ENCODE measurements at regions not wholly inside any gene's neighbourhood (a gene's known extent, or its start where the extent isn't known, plus 50 kb on each side); places are given as distances from the start of the nearest gene placed in this dataset.

- DNase-seq: no peak
- in situ Hi-C loops (cut with MboI; ENCODE audit: low pct_unique_long_range_greater_than_20kb, low sequenced_read_pairs): no loop called here
Measured at GRCh38 chr5:143761663-143762062, 50.3 kb upstream of the HMHB1 start.

DNA sequence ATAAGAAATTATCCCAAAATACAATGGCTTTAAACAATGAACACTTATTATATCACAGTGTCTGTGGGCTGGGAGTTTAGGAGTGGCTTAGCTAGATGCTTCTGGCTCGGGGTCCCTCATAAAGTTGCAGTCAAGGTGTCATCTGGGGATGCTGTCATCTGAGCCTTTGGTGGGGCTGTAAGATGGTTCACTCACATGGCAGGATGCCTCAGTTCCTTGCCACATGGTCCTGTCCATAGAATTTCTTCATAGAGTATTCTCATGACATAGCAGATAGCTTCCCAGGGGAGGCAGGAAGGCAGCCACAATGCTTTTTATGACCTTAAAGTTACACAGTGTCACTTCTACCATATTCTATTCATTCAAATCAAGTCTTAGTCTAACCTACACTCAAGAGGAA is 51.2 kb upstream of the HMHB1 start:
- no peak for DNase-seq
- in situ Hi-C loops (cut with MboI; ENCODE audit: low pct_unique_long_range_greater_than_20kb, low sequenced_read_pairs): no loop called here

- no peak for DNase-seq
Measured at GRCh38 chr5:143760131-143760505, 51.8 kb upstream of the HMHB1 start.

DNA sequence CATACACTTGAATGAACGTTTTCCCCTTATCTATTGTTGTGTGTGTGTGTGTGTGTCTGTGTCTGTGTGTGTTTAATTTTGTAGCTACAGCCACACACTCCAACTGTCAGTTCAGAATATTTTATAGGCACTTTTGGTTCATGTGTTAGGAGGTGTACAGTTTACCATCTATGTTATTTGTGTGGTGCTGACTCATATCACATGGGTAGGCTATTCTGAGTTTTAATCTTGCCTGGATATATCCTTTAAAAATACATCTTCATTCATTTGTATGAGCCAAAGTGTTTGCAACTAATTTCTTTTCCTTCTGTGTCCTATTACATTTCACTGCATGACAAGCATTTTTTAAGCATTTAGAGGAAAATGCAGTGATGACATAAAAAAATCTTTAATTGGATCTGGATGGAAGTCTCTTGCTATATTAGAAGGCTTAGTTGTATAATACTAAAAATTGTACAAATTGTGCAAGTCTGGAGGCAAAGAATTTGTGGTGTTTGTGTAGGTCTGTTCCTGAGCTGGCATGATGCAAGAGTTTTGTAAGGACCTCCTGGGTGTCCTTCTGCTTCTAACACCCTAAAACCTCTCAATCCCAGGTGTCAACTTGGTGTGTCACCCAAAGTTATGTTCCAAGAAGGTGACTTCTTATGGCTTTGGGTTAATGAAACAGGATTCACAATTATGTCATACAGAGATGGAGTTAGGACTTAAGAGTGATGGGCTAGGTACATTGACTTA is 52.4 kb upstream of the HMHB1 start:
- in situ Hi-C loops (cut with MboI; ENCODE audit: low pct_unique_long_range_greater_than_20kb, low sequenced_read_pairs): no loop called here

More at GRCh38 chr5:143760131-143760505, 51.8 kb upstream of the HMHB1 start:
- in situ Hi-C loops (cut with MboI; ENCODE audit: low pct_unique_long_range_greater_than_20kb, low sequenced_read_pairs): no loop called here

DNA sequence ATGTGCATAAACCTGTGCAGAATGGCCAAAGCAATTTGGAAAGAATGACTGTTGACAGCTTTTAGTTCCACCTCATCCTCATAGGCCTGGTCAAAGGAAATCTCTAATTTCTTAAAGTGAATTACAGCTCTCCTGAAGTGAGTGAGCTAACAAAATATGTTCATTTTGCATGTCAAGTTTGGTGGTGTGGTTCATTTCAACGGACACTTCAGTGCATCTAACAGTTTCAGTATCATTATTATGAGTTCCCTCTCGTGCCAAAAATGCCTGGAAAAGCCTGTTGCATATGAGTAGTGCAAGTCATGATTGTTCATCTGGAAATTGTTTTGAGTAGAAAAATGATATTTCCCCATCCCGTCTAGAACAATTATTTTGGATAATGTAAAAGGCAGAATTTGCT is 53.2 kb upstream of the HMHB1 start:
- no peak for DNase-seq
- in situ Hi-C loops (cut with MboI; ENCODE audit: low pct_unique_long_range_greater_than_20kb, low sequenced_read_pairs): no loop called here

More for the DNA sequence above, 52.4 kb upstream of the HMHB1 start:
- DNase-seq: no peak

DNA sequence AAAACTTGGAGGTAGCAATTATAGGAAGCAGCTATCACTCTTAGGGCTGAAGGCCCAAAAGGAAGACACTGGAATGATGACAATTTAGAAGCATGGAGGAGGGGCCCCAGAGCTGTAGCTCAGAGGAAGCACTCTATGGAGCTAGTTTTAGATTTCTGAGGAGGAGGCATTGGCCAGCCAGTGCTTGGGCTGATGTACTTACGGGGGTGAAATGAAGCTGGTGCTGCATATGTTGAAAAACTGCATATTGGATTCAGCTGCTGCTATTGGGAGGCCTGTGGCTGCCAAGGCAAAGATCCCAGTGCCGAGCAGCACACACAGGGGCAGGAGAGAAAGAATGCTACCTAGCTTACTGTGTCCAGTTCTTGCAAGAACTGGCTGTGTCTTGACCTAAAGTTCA is 53.9 kb upstream of the HMHB1 start:
- no peak for DNase-seq
- in situ Hi-C loops (cut with MboI; ENCODE audit: low pct_unique_long_range_greater_than_20kb, low sequenced_read_pairs): no loop called here

- DNase-seq: no peak
- in situ Hi-C loops (cut with MboI; ENCODE audit: low pct_unique_long_range_greater_than_20kb, low sequenced_read_pairs): no loop called here
Measured at GRCh38 chr5:143757116-143757515, 54.8 kb upstream of the HMHB1 start.

GRCh38 chr5:143755966-143756365 is 56.0 kb upstream of the HMHB1 start:
- in situ Hi-C loops (cut with MboI; ENCODE audit: low pct_unique_long_range_greater_than_20kb, low sequenced_read_pairs): no loop called here
- DNase-seq: no peak

GRCh38 chr5:143752165-143752850 is 59.7 kb upstream of the HMHB1 start:
- in situ Hi-C loops (cut with MboI; ENCODE audit: low pct_unique_long_range_greater_than_20kb, low sequenced_read_pairs): no loop called here
- DNase-seq: no peak

- in situ Hi-C loops (cut with MboI; ENCODE audit: low pct_unique_long_range_greater_than_20kb, low sequenced_read_pairs): no loop called here
- no peak for DNase-seq
Measured at GRCh38 chr5:143751342-143751741, 60.6 kb upstream of the HMHB1 start.

GRCh38 chr5:143749581-143750205 is 62.3 kb upstream of the HMHB1 start:
- in situ Hi-C loops (cut with MboI; ENCODE audit: low pct_unique_long_range_greater_than_20kb, low sequenced_read_pairs): no loop called here

GRCh38 chr5:143748516-143748915 is 63.4 kb upstream of the HMHB1 start:
- no peak for DNase-seq
- in situ Hi-C loops (cut with MboI; ENCODE audit: low pct_unique_long_range_greater_than_20kb, low sequenced_read_pairs): no loop called here

More at GRCh38 chr5:143749581-143750205, 62.3 kb upstream of the HMHB1 start:
- DNase-seq: no peak

- DNase-seq: no peak
- in situ Hi-C loops (cut with MboI; ENCODE audit: low pct_unique_long_range_greater_than_20kb, low sequenced_read_pairs): no loop called here
Measured at GRCh38 chr5:143742951-143743350, 69.0 kb upstream of the HMHB1 start.

- in situ Hi-C loops (cut with MboI; ENCODE audit: low pct_unique_long_range_greater_than_20kb, low sequenced_read_pairs): no loop called here
- peak; percentile 78 for DNase-seq
Measured at GRCh38 chr5:143741421-143741820, 70.5 kb upstream of the HMHB1 start.

DNA sequence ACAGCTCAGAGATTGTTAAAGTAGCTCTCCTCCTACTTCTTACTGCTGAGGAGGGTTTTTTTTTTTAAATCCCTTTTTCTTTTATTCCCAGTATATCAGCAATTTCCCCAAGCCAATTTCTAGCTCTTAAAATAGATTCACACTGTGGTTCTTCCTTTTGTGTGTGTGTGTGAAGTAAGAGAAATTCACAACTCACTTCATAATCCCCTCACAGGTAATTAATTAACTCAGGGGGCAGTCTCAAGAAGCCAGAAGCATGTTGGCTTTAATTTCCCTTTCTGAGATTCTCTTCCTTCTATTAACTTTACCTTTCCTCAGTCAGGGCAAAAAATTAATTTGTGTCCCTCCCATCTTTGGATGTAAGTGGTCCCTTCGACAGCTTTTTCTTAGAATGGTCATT is 71.0 kb upstream of the HMHB1 start:
- in situ Hi-C loops (cut with MboI; ENCODE audit: low pct_unique_long_range_greater_than_20kb, low sequenced_read_pairs): no loop called here
- no peak for DNase-seq

DNA sequence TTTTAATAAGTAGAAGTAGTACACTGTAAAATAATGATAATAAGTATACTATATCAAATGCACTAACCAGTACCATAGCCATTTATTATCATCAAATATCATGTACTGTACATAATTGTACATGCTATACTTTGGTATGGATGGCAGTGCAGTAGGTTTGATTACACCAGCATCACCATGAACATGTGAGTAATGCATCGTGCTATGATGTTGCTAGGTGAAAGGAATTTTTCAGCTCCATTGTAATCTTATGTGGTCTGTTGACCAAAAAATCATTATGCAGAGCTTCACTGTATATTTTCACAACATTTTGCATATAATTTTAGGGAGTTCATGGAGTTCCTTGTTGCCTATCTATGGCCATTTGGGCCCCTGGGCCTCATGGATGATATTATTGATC is 72.2 kb upstream of the HMHB1 start:
- no peak for DNase-seq
- in situ Hi-C loops (cut with MboI; ENCODE audit: low pct_unique_long_range_greater_than_20kb, low sequenced_read_pairs): no loop called here

- no peak for DNase-seq
- in situ Hi-C loops (cut with MboI; ENCODE audit: low pct_unique_long_range_greater_than_20kb, low sequenced_read_pairs): no loop called here
Measured at GRCh38 chr5:143738417-143739401, 73.3 kb upstream of the HMHB1 start.

GRCh38 chr5:143737062-143737461 is 74.9 kb upstream of the HMHB1 start:
- DNase-seq: no peak
- in situ Hi-C loops (cut with MboI; ENCODE audit: low pct_unique_long_range_greater_than_20kb, low sequenced_read_pairs): no loop called here

GRCh38 chr5:143734456-143734780 is 77.5 kb upstream of the HMHB1 start:
- DNase-seq: no peak
- in situ Hi-C loops (cut with MboI; ENCODE audit: low pct_unique_long_range_greater_than_20kb, low sequenced_read_pairs): no loop called here
